ENCODE measurements at regions not wholly inside any gene's neighbourhood (a gene's known extent, or its start where the extent isn't known, plus 50 kb on each side); places are given as distances from the start of the nearest gene placed in this dataset.
A peak's percentile ranks its signal among the peaks of the same experiment; 100 is the strongest.
"Not testable (repeated sequence)": the region's sequence is repeated elsewhere in the genome, so short reads cannot be mapped to it uniquely, and the experiment has no call there.

- DNase-seq (ENCODE audit: low read depth, low spot score): no peak
- in situ Hi-C loops (cut with HindIII; ENCODE audit: low pct_unique_long_range_greater_than_20kb, low sequenced_read_pairs): no loop called here
These were observed 76.1 kb upstream of the PHACTR1 start for GRCh38 chr6:12640438-12640837.

- DNase-seq (ENCODE audit: low read depth, low spot score); in situ Hi-C loops (cut with HindIII; ENCODE audit: low pct_unique_long_range_greater_than_20kb, low sequenced_read_pairs): not testable (repeated sequence)
These were observed 74.8 kb upstream of the PHACTR1 start for GRCh38 chr6:12641785-12642184.

GRCh38 chr6:12645941-12646340 is 70.6 kb upstream of the PHACTR1 start:
- DNase-seq (ENCODE audit: low read depth, low spot score): no peak
- in situ Hi-C loops (cut with HindIII; ENCODE audit: low pct_unique_long_range_greater_than_20kb, low sequenced_read_pairs): no loop called here

- DNase-seq (ENCODE audit: low read depth, low spot score): no peak
- in situ Hi-C loops (cut with HindIII; ENCODE audit: low pct_unique_long_range_greater_than_20kb, low sequenced_read_pairs): no loop called here
These were observed 68.4 kb upstream of the PHACTR1 start for GRCh38 chr6:12648171-12648570.

GRCh38 chr6:12649325-12649724 is 67.2 kb upstream of the PHACTR1 start:
- in situ Hi-C loops (cut with HindIII; ENCODE audit: low pct_unique_long_range_greater_than_20kb, low sequenced_read_pairs): no loop called here
- no peak for DNase-seq (ENCODE audit: low read depth, low spot score)

GRCh38 chr6:12653486-12653885 is 63.1 kb upstream of the PHACTR1 start:
- in situ Hi-C loops (cut with HindIII; ENCODE audit: low pct_unique_long_range_greater_than_20kb, low sequenced_read_pairs): no loop called here
- DNase-seq (ENCODE audit: low read depth, low spot score): no peak

- DNase-seq (ENCODE audit: low read depth, low spot score): no peak
- in situ Hi-C loops (cut with HindIII; ENCODE audit: low pct_unique_long_range_greater_than_20kb, low sequenced_read_pairs): no loop called here
These were observed 62.5 kb upstream of the PHACTR1 start for GRCh38 chr6:12654107-12654506.

GRCh38 chr6:12654514-12654913 is 62.1 kb upstream of the PHACTR1 start:
- in situ Hi-C loops (cut with HindIII; ENCODE audit: low pct_unique_long_range_greater_than_20kb, low sequenced_read_pairs): no loop called here

GRCh38 chr6:12656906-12657305 is 59.7 kb upstream of the PHACTR1 start:
- DNase-seq (ENCODE audit: low read depth, low spot score): peak; percentile 32
- in situ Hi-C loops (cut with HindIII; ENCODE audit: low pct_unique_long_range_greater_than_20kb, low sequenced_read_pairs): no loop called here

More at GRCh38 chr6:12654514-12654913, 62.1 kb upstream of the PHACTR1 start:
- DNase-seq (ENCODE audit: low read depth, low spot score): no peak

GRCh38 chr6:12657884-12658283 is 58.7 kb upstream of the PHACTR1 start:
- in situ Hi-C loops (cut with HindIII; ENCODE audit: low pct_unique_long_range_greater_than_20kb, low sequenced_read_pairs): no loop called here
- no peak for DNase-seq (ENCODE audit: low read depth, low spot score)

- in situ Hi-C loops (cut with HindIII; ENCODE audit: low pct_unique_long_range_greater_than_20kb, low sequenced_read_pairs): no loop called here
- DNase-seq (ENCODE audit: low read depth, low spot score): no peak
These were observed 55.0 kb upstream of the PHACTR1 start for GRCh38 chr6:12661432-12662089.

Small RNA genes in the stretch of these regions (small RNA-seq; reads per million reads assigned to genes)
- gene RN7SKP293: 0 reads per million in 2 experiments
